ENCODE measurements at regions not wholly inside any gene's neighbourhood (a gene's known extent, or its start where the extent isn't known, plus 50 kb on each side); places are given as distances from the start of the nearest gene placed in this dataset.
"Not testable (repeated sequence)": the region's sequence is repeated elsewhere in the genome, so short reads cannot be mapped to it uniquely, and the experiment has no call there.

GRCh38 chr5:152058267-152058666 is 133.6 kb upstream of the GLRA1 start:
- TF ChIP-seq, protein P1, sequence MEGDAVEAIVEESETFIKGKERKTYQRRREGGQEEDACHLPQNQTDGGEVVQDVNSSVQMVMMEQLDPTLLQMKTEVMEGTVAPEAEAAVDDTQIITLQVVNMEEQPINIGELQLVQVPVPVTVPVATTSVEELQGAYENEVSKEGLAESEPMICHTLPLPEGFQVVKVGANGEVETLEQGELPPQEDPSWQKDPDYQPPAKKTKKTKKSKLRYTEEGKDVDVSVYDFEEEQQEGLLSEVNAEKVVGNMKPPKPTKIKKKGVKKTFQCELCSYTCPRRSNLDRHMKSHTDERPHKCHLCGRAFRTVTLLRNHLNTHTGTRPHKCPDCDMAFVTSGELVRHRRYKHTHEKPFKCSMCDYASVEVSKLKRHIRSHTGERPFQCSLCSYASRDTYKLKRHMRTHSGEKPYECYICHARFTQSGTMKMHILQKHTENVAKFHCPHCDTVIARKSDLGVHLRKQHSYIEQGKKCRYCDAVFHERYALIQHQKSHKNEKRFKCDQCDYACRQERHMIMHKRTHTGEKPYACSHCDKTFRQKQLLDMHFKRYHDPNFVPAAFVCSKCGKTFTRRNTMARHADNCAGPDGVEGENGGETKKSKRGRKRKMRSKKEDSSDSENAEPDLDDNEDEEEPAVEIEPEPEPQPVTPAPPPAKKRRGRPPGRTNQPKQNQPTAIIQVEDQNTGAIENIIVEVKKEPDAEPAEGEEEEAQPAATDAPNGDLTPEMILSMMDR (conservative IDR thresholded peaks at IDR 0.05; ENCODE audit: low read depth) = no peak
- CTCF ChIA-PET = interaction anchor here (0.6 kb wide), 1 partner anchor 291 kb away, joined by 3 read pairs; no protein-coding TSS in a partner anchor
- POLR2A ChIA-PET (ENCODE audit: low non-redundant PET) = no interaction called here
- H3K27ac ChIP-seq = no peak overlapping the region
- no peak for DNase-seq (ENCODE audit: low spot score)

DNA sequence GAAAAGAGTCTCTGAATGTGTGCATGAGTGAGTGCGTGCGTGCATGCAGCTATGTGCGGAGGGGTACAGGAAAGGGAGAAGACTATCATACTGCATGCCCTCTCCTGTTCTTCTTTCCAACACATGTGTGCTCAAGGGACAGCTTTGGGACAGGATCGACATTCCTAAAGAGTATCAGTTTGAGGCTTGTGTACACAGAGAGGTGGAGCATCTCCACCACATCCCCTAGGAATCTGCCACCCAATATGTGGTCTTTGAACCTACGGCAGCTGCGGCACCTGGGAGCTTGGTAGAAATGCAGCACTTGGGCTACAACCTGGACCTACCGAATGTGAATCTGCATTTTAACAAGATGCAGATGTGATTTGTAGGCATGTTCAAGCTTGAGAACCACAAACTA is 132.3 kb upstream of the GLRA1 start:
- ChIA-PET POLR2A (ENCODE audit: low non-redundant PET) (no interaction called here), CTCF (interaction anchor here (0.6 to 1.0 kb wide), 2 partner anchors 66 to 117 kb away, joined by 3 to 4 read pairs; no protein-coding TSS in a partner anchor)
- TF ChIP-seq, protein P1 (conservative IDR thresholded peaks at IDR 0.05; ENCODE audit: low read depth) = no peak
- no peak for DNase-seq (ENCODE audit: low spot score)
- H3K27ac ChIP-seq = no peak overlapping the region

DNA sequence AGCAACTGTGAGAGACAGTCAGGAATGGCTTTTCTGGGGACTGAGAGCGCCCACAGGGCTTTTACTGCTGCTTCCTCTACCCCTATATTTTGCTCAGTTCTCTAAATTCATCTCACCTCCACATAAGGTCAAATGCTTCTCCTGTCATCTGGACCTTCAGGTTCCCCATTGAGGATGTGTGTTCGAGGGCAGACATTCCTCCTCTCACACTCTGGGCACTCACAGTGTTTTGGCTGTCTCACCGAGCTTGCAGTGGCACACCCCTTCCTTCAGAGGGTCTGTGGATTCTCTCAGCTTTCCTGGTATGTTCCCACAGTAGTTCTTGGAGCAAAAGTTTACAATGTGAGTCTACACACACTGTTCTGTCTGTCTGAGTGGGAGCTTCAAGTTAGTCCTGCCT is 127.8 kb upstream of the GLRA1 start:
- ChIA-PET POLR2A (ENCODE audit: low non-redundant PET) (interaction anchor here (0.5 to 0.6 kb wide), 2 partner anchors 21 to 705 kb away, joined by 3 to 6 read pairs; no protein-coding TSS in a partner anchor), CTCF (interaction anchor here (1.6 kb wide), 1 partner anchor 10 kb away, joined by 3 read pairs; no protein-coding TSS in a partner anchor)
- DNase-seq (ENCODE audit: low spot score) = no peak
- H3K27ac ChIP-seq = no peak overlapping the region
- TF ChIP-seq, protein P1 (conservative IDR thresholded peaks at IDR 0.05; ENCODE audit: low read depth) = no peak

GRCh38 chr5:152051499-152052454 is 127.1 kb upstream of the GLRA1 start:
- ChIA-PET CTCF (interaction anchor here (0.6 to 1.6 kb wide), 3 partner anchors 11 to 170 kb away, joined by 3 to 8 read pairs (median 3); no protein-coding TSS in a partner anchor), POLR2A (ENCODE audit: low non-redundant PET) (interaction anchor here (0.5 kb wide), 1 partner anchor 22 kb away, joined by 3 read pairs; no protein-coding TSS in a partner anchor)
- DNase-seq (ENCODE audit: low spot score) = no peak
- TF ChIP-seq, protein P1 (conservative IDR thresholded peaks at IDR 0.05; ENCODE audit: low read depth) = no peak
- H3K27ac ChIP-seq = no peak overlapping the region

DNA sequence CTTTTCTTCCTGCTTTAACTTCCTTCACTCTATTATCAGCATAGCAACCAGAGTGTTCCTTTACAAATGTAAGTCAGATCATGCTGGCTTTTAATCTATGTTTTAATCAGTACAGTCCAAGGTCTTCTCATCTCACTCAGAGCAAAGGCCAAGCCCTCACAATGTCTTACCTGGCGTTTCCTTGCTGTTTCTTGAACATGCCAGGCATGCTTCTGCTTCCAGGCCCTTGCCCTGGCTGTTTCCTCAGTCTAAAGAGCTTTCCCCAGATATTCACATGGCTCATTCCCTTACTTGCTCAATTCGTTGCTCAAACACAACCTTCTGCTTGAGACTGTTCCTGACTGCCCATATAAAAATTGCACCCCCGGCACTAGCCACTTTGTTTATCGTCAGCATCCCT is 121.7 kb upstream of the GLRA1 start:
- TF ChIP-seq, protein P1 (conservative IDR thresholded peaks at IDR 0.05; ENCODE audit: low read depth) = no peak
- CTCF ChIA-PET = no interaction called here
- no peak for DNase-seq (ENCODE audit: low spot score)
- POLR2A ChIA-PET (ENCODE audit: low non-redundant PET) = interaction anchor here (0.5 kb wide), 1 partner anchor 28 kb away, joined by 6 read pairs; no protein-coding TSS in a partner anchor
- H3K27ac ChIP-seq = no peak overlapping the region

- POLR2A ChIA-PET (ENCODE audit: low non-redundant PET); DNase-seq (ENCODE audit: low spot score); H3K27ac ChIP-seq: not testable (repeated sequence)
- CTCF ChIA-PET = interaction anchor here (0.6 kb wide), 1 partner anchor 54 kb away, joined by 3 read pairs; no protein-coding TSS in a partner anchor
Measured at GRCh38 chr5:152038856-152039255, 114.2 kb upstream of the GLRA1 start.

DNA sequence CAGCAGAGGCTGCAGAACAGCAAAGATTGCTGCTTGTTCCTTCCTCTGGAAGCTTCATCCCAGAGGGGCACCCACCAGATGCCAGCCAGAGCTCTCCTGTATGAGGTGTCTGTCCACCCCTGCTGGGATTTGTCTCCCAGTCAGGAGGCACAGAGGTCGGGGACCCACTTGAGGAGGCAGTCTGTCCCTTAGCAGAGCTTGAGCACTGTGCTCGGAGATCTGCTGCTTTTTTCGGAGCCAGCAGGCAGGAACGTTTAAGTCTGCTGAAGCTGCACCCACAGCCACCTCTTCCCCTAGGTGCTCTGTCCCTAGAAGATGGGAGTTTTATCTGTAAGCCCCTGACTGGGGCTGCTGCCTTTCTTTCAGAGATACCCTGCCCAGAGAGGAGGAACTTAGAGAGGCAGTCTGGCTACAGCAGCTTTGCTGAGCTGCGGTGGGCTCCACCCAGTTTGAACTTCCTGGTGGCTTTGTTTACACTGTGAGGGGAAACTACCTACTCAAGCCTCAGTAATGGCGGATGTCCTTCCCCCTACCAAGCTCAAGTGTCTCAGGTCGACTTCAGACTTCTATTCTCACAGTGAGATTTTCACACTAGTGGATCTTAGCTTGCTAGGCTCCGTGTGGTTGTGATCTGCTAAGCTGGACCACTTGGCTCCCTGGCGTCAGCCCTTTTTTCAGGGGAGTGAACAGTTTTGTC is 101.8 kb upstream of the GLRA1 start:
- POLR2A ChIA-PET (ENCODE audit: low non-redundant PET); DNase-seq (ENCODE audit: low spot score); H3K27ac ChIP-seq: not testable (repeated sequence)
- CTCF ChIA-PET = interaction anchor here (0.6 kb wide), 1 partner anchor 989 kb away, joined by 3 read pairs; no protein-coding TSS in a partner anchor
